ENCODE measurements at regions not wholly inside any gene's neighbourhood (a gene's known extent, or its start where the extent isn't known, plus 50 kb on each side); places are given as distances from the start of the nearest gene placed in this dataset.

- TF ChIP-seq EP300 (IDR thresholded peaks at IDR 0.05) (no peak), POLR2A (IDR thresholded peaks at IDR 0.05) (no peak), CTCF (IDR thresholded peaks at IDR 0.05) (no peak), POLR2AphosphoS5 (IDR thresholded peaks at IDR 0.05) (peak in 1 of 4 donors; percentile 16)
Measured at GRCh38 chr9:126057121-126057825, 269.4 kb upstream of the MVB12B start.
